SK-N-SH (cell line): ENCODE measurements at regions not wholly inside any gene's neighbourhood (a gene's known extent, or its start where the extent isn't known, plus 50 kb on each side); places are given as distances from the start of the nearest gene placed in this dataset.

Experiments used
- ELF1 ChIP-seq: IDR thresholded peaks from 2 replicates; pipeline ENCODE4 v1.4.0; 2012
- EZH2phosphoT487 ChIP-seq: fragments of 200-600 bp; sonication (generic); IDR thresholded peaks from 2 replicates; pipeline ENCODE4 v1.6.1; 2017; ENCODE audit warnings: low read depth, mixed run types, mild to moderate bottlenecking, antibody characterized with exemption, moderate library complexity, borderline replicate concordance
- FOXJ3 ChIP-seq: sonication (generic); formaldehyde crosslinking; IDR thresholded peaks from 2 replicates; pipeline ENCODE4 v1.5.1; 2020; ENCODE audit warnings: mild to moderate bottlenecking, missing genetic modification reagents
- GABPA ChIP-seq: IDR thresholded peaks from 2 replicates; pipeline ENCODE4 v1.4.0; 2012; ENCODE audit warnings: low read depth, mild to moderate bottlenecking
- GATA2 ChIP-seq: sonication (generic); formaldehyde crosslinking; IDR thresholded peaks from 2 replicates; pipeline ENCODE4 v1.5.0; 2020; ENCODE audit warnings: mild to moderate bottlenecking, missing genetic modification reagents
- JUND ChIP-seq: IDR thresholded peaks from 2 replicates; pipeline ENCODE4 v1.4.0; 2012
- RCOR1 ChIP-seq: fragments of 150-350 bp; IDR thresholded peaks from 2 replicates; pipeline ENCODE4 v1.6.1; 2017; ENCODE audit warnings: antibody characterized with exemption, low read length
- SIN3A ChIP-seq: IDR thresholded peaks from 2 replicates; pipeline ENCODE4 v1.6.1; 2012; ENCODE audit warnings: low read depth, mild to moderate bottlenecking, low read length, moderate library complexity, borderline replicate concordance
- TF ChIP-seq, protein P1 (sequence below): fragments of 200-600 bp; sonication (generic); IDR thresholded peaks from 2 replicates; pipeline ENCODE4 v1.6.1; 2017; ENCODE audit warnings: antibody characterized with exemption, mild to moderate bottlenecking, moderate library complexity
- TF ChIP-seq, protein P2 (sequence below): IDR thresholded peaks from 2 replicates; pipeline ENCODE4 v1.4.0; 2012; ENCODE audit warnings: low read depth

DNA sequence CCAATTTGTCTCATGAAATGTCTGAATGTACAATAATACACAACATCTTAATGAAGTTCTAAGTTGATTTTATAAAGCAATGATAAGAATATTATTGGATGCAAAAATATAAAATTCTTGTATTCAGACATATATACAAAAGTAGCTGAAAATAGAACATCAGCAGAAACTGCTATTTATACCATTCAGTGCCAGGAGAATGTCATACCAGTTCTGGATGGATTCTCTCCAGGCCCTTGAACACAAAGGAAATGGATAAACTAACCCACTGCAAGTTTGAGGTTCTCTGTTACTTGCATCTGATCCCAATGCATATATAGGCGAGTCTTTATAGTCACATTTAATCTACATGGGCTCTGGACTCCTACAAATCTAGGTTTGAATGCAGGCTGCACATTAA, 126.3 kb upstream of the KLF3 start:
- TF ChIP-seq, protein P1, sequence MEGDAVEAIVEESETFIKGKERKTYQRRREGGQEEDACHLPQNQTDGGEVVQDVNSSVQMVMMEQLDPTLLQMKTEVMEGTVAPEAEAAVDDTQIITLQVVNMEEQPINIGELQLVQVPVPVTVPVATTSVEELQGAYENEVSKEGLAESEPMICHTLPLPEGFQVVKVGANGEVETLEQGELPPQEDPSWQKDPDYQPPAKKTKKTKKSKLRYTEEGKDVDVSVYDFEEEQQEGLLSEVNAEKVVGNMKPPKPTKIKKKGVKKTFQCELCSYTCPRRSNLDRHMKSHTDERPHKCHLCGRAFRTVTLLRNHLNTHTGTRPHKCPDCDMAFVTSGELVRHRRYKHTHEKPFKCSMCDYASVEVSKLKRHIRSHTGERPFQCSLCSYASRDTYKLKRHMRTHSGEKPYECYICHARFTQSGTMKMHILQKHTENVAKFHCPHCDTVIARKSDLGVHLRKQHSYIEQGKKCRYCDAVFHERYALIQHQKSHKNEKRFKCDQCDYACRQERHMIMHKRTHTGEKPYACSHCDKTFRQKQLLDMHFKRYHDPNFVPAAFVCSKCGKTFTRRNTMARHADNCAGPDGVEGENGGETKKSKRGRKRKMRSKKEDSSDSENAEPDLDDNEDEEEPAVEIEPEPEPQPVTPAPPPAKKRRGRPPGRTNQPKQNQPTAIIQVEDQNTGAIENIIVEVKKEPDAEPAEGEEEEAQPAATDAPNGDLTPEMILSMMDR = no peak
- TF ChIP-seq GABPA = no peak
- no peak for TF ChIP-seq SIN3A
- no peak for TF ChIP-seq EZH2phosphoT487
- TF ChIP-seq GATA2 = no peak
- TF ChIP-seq RCOR1 = no peak
- TF ChIP-seq, protein P2, sequence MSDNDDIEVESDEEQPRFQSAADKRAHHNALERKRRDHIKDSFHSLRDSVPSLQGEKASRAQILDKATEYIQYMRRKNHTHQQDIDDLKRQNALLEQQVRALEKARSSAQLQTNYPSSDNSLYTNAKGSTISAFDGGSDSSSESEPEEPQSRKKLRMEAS = no peak
- no peak for TF ChIP-seq FOXJ3
- TF ChIP-seq ELF1 = no peak
- TF ChIP-seq JUND = no peak
